IMR-90 (cell line): ENCODE measurements at regions not wholly inside any gene's neighbourhood (a gene's known extent, or its start where the extent isn't known, plus 50 kb on each side); places are given as distances from the start of the nearest gene placed in this dataset.

ENCODE experiments used
- ATAC-seq: fragments of 200-7000 bp; cut with Tn5 transposase; 2 replicates; pipeline ENCODE4 v1.9.1; 2020; ENCODE audit warnings: low read depth, mild to moderate bottlenecking, moderate library complexity
- BruUV-seq: library from RNA; stranded (reverse); fragments of 400-500 nt; replicated peaks from 2 replicates; lab custom pipeline; 2021; lab: Mats Ljungman, UMichigan
- CTCF ChIA-PET: fragments of 300-600 bp; formaldehyde crosslinking; extraction: SDS; loops from one replicate; lab custom pipeline; 2021; ENCODE audit warnings: antibody characterized with exemption; lab: Yijun Ruan, JAX
- POLR2A ChIA-PET: fragments of 300-600 bp; sonication (Branson Sonifier 250); formaldehyde crosslinking; loops from one replicate; lab custom pipeline; 2022; ENCODE audit warnings: antibody characterized with exemption; ENCODE audit not compliant: unreplicated experiment; lab: Charles Lee
- DNase-seq: peaks from one replicate; pipeline ENCODE4 v3.0.0; 2013
- H2AFZ ChIP-seq: replicated peaks from 2 replicates; pipeline ENCODE3; 2013; ENCODE audit warnings: low read length, mild to moderate bottlenecking; ENCODE audit not compliant: poor library complexity
- H2AK5ac ChIP-seq: 2 replicates; pipeline ENCODE4 v1.6.1; 2013; ENCODE audit warnings: low read depth, low read length, inconsistent platforms
- H2AK9ac ChIP-seq: replicated peaks from 2 replicates; pipeline ENCODE3; 2013; ENCODE audit warnings: mild to moderate bottlenecking, low read depth, low read length, moderate library complexity; ENCODE audit not compliant: poor library complexity
- H2BK120ac ChIP-seq: 2 replicates; pipeline ENCODE4 v1.6.1; 2013; ENCODE audit warnings: low read depth, low read length, inconsistent platforms
- H2BK15ac ChIP-seq: 3 replicates; pipeline ENCODE4 v1.6.1; 2013; ENCODE audit warnings: low read depth, low read length, inconsistent platforms
- H2BK20ac ChIP-seq: 2 replicates; pipeline ENCODE4 v1.6.1; 2013; ENCODE audit warnings: low read depth, mild to moderate bottlenecking, inconsistent platforms, low read length, moderate library complexity
- H2BK5ac ChIP-seq: 2 replicates; pipeline ENCODE4 v1.6.1; 2013; ENCODE audit warnings: mild to moderate bottlenecking, low read depth, low read length, inconsistent platforms; ENCODE audit not compliant: poor library complexity, severe bottlenecking
- H3K14ac ChIP-seq: replicated peaks from 2 replicates; pipeline ENCODE4 v1.6.1; 2013; ENCODE audit warnings: low read depth, low read length, inconsistent platforms
- H3K18ac ChIP-seq: 2 replicates; pipeline ENCODE4 v1.6.1; 2013; ENCODE audit warnings: low read depth, low read length, control low read depth
- H3K23ac ChIP-seq: 2 replicates; pipeline ENCODE4 v1.6.1; 2013; ENCODE audit warnings: low read depth, low read length, inconsistent platforms
- H3K27ac ChIP-seq: 2 replicates; pipeline ENCODE4 v1.5.1; 2013; ENCODE audit warnings: mild to moderate bottlenecking, control low read depth, low read length; ENCODE audit not compliant: insufficient read depth
- H3K27me3 ChIP-seq: 2 replicates; pipeline ENCODE4 v1.6.1; 2013; ENCODE audit warnings: low read length; ENCODE audit not compliant: control insufficient read depth, insufficient read depth
- H3K36me3 ChIP-seq: 2 replicates; pipeline ENCODE4 v1.6.1; 2013; ENCODE audit warnings: low read length, mixed read lengths; ENCODE audit not compliant: control insufficient read depth, insufficient read depth
- H3K4ac ChIP-seq: 2 replicates; pipeline ENCODE4 v1.6.1; 2013; ENCODE audit warnings: low read depth, low read length, inconsistent platforms
- H3K4me1 ChIP-seq: 2 replicates; pipeline ENCODE4 v1.6.1; 2013; ENCODE audit warnings: low read length, mixed read lengths; ENCODE audit not compliant: control insufficient read depth, insufficient read depth
- H3K4me2 ChIP-seq: 2 replicates; pipeline ENCODE4 v1.6.1; 2013; ENCODE audit warnings: low read depth, mild to moderate bottlenecking, control low read depth, low read length, moderate library complexity
- H3K4me3 ChIP-seq: 2 replicates; pipeline ENCODE4 v1.5.1; 2013; ENCODE audit warnings: low read depth, mild to moderate bottlenecking, control low read depth, low read length, moderate library complexity; ENCODE audit not compliant: insufficient read depth
- H3K56ac ChIP-seq: 2 replicates; pipeline ENCODE4 v1.6.1; 2013; ENCODE audit warnings: low read length, inconsistent platforms; ENCODE audit not compliant: insufficient read depth; ENCODE audit errors: extremely low read depth
- H3K79me1 ChIP-seq, 2 experiments: 2 replicates each; pipeline ENCODE4 v1.6.1; 2013; ENCODE audit warnings: low read length in 2 of 2, inconsistent platforms in 1 of 2, low read depth in 1 of 2
- H3K9ac ChIP-seq: 2 replicates; pipeline ENCODE4 v1.6.1; 2013; ENCODE audit warnings: low read depth, low read length, control low read depth
- H3K9me1 ChIP-seq: 2 replicates; pipeline ENCODE4 v1.6.1; 2013; ENCODE audit warnings: low read length, inconsistent platforms; ENCODE audit not compliant: insufficient read depth
- H3K9me3 ChIP-seq: 2 replicates; pipeline ENCODE4 v1.6.1; 2013; ENCODE audit warnings: low read length; ENCODE audit not compliant: control insufficient read depth, insufficient read depth
- H4K20me1 ChIP-seq: 2 replicates; pipeline ENCODE4 v1.6.1; 2013; ENCODE audit warnings: low read length, inconsistent platforms; ENCODE audit not compliant: insufficient read depth
- H4K5ac ChIP-seq: 2 replicates; pipeline ENCODE4 v1.6.1; 2013; ENCODE audit warnings: mild to moderate bottlenecking, low read depth, low read length, control low read depth
- H4K8ac ChIP-seq, 2 experiments: 2 replicates each; pipeline ENCODE4 v1.6.1; 2013; ENCODE audit warnings: low read depth in 2 of 2, low read length in 2 of 2, control low read depth in 1 of 2, inconsistent platforms in 1 of 2
- H4K91ac ChIP-seq: 2 replicates; pipeline ENCODE4 v1.6.1; 2013; ENCODE audit warnings: low read depth, low read length, inconsistent platforms; ENCODE audit not compliant: insufficient read depth
- CEBPB ChIP-seq: IDR thresholded peaks from 2 replicates; pipeline ENCODE4 v1.6.1; 2012; ENCODE audit warnings: low read depth, low read length, improper control_type of control experiment
- MAFK ChIP-seq: IDR thresholded peaks from 2 replicates; pipeline ENCODE4 v1.6.1; 2012; ENCODE audit warnings: low read depth, low read length, improper control_type of control experiment
- WGBS, 2 experiments: methylation state at CpG; one replicate each; pipeline versions ENCODE4 v1.1.5 to v1.1.7; 2013; ENCODE audit warnings: missing lambda C conversion rate in 2 of 2; ENCODE audit not compliant: insufficient read length in 1 of 2; ENCODE audit errors: extremely low coverage in 2 of 2; 5-methylcytosine and 5-hydroxymethylcytosine counted together
- dilution Hi-C: fragments of 300-500 bp; cut with HindIII; formaldehyde crosslinking; loops from one replicate; pipeline ENCODE4 v1.14.3; 2018; ENCODE audit warnings: low sequenced_read_pairs; ENCODE audit not compliant: unreplicated experiment
- in situ Hi-C: fragments of 300-500 bp; cut with MboI; formaldehyde crosslinking; loops from 3 replicates; pipeline ENCODE4 v1.14.3; 2019; ENCODE audit warnings: low sequenced_read_pairs, inconsistent platforms, mixed read lengths
- intact Hi-C: fragments of 100-400 bp; cut with micrococcal nuclease; formaldehyde crosslinking; loops from 2 replicates; pipeline ENCODE4 v1.10.0; 2022

- no peak overlapping the region for H3K4me3 ChIP-seq
- H2BK120ac ChIP-seq: no peak overlapping the region
- intact Hi-C loops: no loop called here
- no peak overlapping the region for H2BK20ac ChIP-seq
- no peak overlapping the region for H3K14ac ChIP-seq
- H3K36me3 ChIP-seq: no peaks in the 10 kb centered on the region
- H3K4me2 ChIP-seq: no peak overlapping the region
- no peaks in the 10 kb centered on the region for H3K9me1 ChIP-seq
- H3K79me1 ChIP-seq: no peaks in the 10 kb centered on the region
- dilution Hi-C loops: no loop called here
- H3K27ac ChIP-seq: no peak overlapping the region
- WGBS, 2 experiments: no CpG with 5 or more reads among the region's 2 CpGs
- no peak overlapping the region for H2BK15ac ChIP-seq
- DNase-seq: no peak
- no peak overlapping the region for H4K8ac ChIP-seq
- no peak overlapping the region for H4K5ac ChIP-seq
- no peak overlapping the region for H2AK9ac ChIP-seq
- no peaks in the 10 kb centered on the region for H4K20me1 ChIP-seq
- no peak overlapping the region for H4K91ac ChIP-seq
- in situ Hi-C loops: no loop called here
- no peak overlapping the region for H2AK5ac ChIP-seq
- no peaks in the 10 kb centered on the region for H3K4me1 ChIP-seq
- no peaks in the 10 kb centered on the region for H3K27me3 ChIP-seq
- H3K56ac ChIP-seq: no peak overlapping the region
- no peak overlapping the region for H3K4ac ChIP-seq
- no peak overlapping the region for H3K9ac ChIP-seq
- H3K23ac ChIP-seq: no peak overlapping the region
- ATAC-seq: no peak
- POLR2A ChIA-PET: no interaction called here
- TF ChIP-seq MAFK (peak; percentile 94), CEBPB (no peak)
- H3K9me3 ChIP-seq: no peaks in the 10 kb centered on the region
- H2AFZ ChIP-seq: no peak overlapping the region
- no peak overlapping the region for H2BK5ac ChIP-seq
- no TSS peak for BruUV-seq
- CTCF ChIA-PET: no interaction called here
- no peak overlapping the region for H3K18ac ChIP-seq
Observed at GRCh38 chr3:176463610-176464009, 733.7 kb downstream of the TBL1XR1 start.
